Mesenchymal stem cell (in vitro differentiated cells and primary cell): ENCODE measurements at regions not wholly inside any gene's neighbourhood (a gene's known extent, or its start where the extent isn't known, plus 50 kb on each side); places are given as distances from the start of the nearest gene placed in this dataset.
A peak's percentile ranks its signal among the peaks of the same experiment; 100 is the strongest.

Source experiments
- DNase-seq: peaks from one replicate; pipeline ENCODE4 v3.0.0-alpha.2; 2013
- H2AFZ ChIP-seq: one replicate; pipeline ENCODE4 v1.6.1; 2013; ENCODE audit warnings: low read depth, mild to moderate bottlenecking, control low read depth, inconsistent platforms, low read length, moderate library complexity
- H2AK5ac ChIP-seq: 2 replicates; pipeline ENCODE4 v1.6.1; 2013; ENCODE audit warnings: low read length, moderate library complexity, mild to moderate bottlenecking, inconsistent platforms; ENCODE audit not compliant: severe bottlenecking
- H2BK120ac ChIP-seq: one replicate; pipeline ENCODE4 v1.6.1; 2013; ENCODE audit warnings: low read depth, mild to moderate bottlenecking, inconsistent platforms, low read length, moderate library complexity
- H2BK12ac ChIP-seq, 2 experiments: one replicate each; pipeline ENCODE4 v1.6.1; 2013; ENCODE audit warnings: inconsistent platforms in 2 of 2, low read length in 2 of 2, mild to moderate bottlenecking in 2 of 2, moderate library complexity in 2 of 2, control low read depth in 1 of 2
- H2BK15ac ChIP-seq: one replicate; pipeline ENCODE4 v1.6.1; 2013; ENCODE audit warnings: mild to moderate bottlenecking, low read depth, inconsistent platforms; ENCODE audit not compliant: poor library complexity, severe bottlenecking
- H2BK5ac ChIP-seq: 2 replicates; pipeline ENCODE4 v1.6.1; 2013; ENCODE audit warnings: low read depth, mild to moderate bottlenecking, low read length, control low read depth, inconsistent platforms; ENCODE audit not compliant: poor library complexity, severe bottlenecking
- H3K14ac ChIP-seq, 2 experiments: one replicate each; pipeline ENCODE4 v1.6.1; 2013; ENCODE audit warnings: inconsistent platforms in 2 of 2, low read length in 2 of 2, control low read depth in 1 of 2, mild to moderate bottlenecking in 1 of 2, moderate library complexity in 1 of 2
- H3K18ac ChIP-seq, 2 experiments: one replicate each; pipeline ENCODE4 v1.6.1; 2013; ENCODE audit warnings: inconsistent platforms in 2 of 2, low read length in 2 of 2, control low read depth in 1 of 2, low read depth in 1 of 2, mild to moderate bottlenecking in 1 of 2
- H3K23ac ChIP-seq, 2 experiments: one replicate each; pipeline ENCODE4 v1.6.1; 2013; ENCODE audit warnings: inconsistent platforms in 2 of 2, low read length in 2 of 2, mild to moderate bottlenecking in 2 of 2, moderate library complexity in 2 of 2, control low read depth in 1 of 2
- H3K27ac ChIP-seq: 2 replicates; pipeline ENCODE4 v1.5.1; 2013; ENCODE audit warnings: mild to moderate bottlenecking, moderate library complexity, low read length, control low read depth, inconsistent platforms; ENCODE audit not compliant: poor library complexity, severe bottlenecking
- H3K27me3 ChIP-seq, 2 experiments: 2 replicates each; pipeline versions ENCODE4 v1.6.1 to v1.7.0; 2013; ENCODE audit warnings: low read length in 2 of 2, mild to moderate bottlenecking in 2 of 2, moderate library complexity in 2 of 2, control low read depth in 1 of 2, inconsistent platforms in 1 of 2; ENCODE audit not compliant: control insufficient read depth in 1 of 2, insufficient read depth in 1 of 2
- H3K36me3 ChIP-seq, 2 experiments: 2 replicates each; pipeline versions ENCODE4 v1.6.1 to v1.7.0; 2013; ENCODE audit warnings: low read length in 2 of 2, control low read depth in 1 of 2, inconsistent platforms in 1 of 2, low read depth in 1 of 2, mild to moderate bottlenecking in 1 of 2; ENCODE audit not compliant: insufficient read depth in 2 of 2, control insufficient read depth in 1 of 2
- H3K4ac ChIP-seq, 2 experiments: one replicate each; pipeline ENCODE4 v1.6.1; 2013; ENCODE audit warnings: inconsistent platforms in 2 of 2, low read length in 2 of 2, mild to moderate bottlenecking in 2 of 2, moderate library complexity in 2 of 2, control low read depth in 1 of 2, low read depth in 1 of 2
- H3K4me1 ChIP-seq: 2 replicates; pipeline ENCODE4 v1.6.1; 2013; ENCODE audit warnings: low read depth, low read length, control low read depth; ENCODE audit not compliant: control insufficient read depth, insufficient read depth
- H3K4me2 ChIP-seq: 2 replicates; pipeline ENCODE4 v1.6.1; 2013; ENCODE audit warnings: low read length, mild to moderate bottlenecking, inconsistent platforms; ENCODE audit not compliant: poor library complexity, severe bottlenecking
- H3K4me3 ChIP-seq, 2 experiments: 2 replicates each; pipeline versions ENCODE4 v1.5.1 to v1.7.0; 2013; ENCODE audit warnings: low read length in 2 of 2, mild to moderate bottlenecking in 2 of 2, control low read depth in 1 of 2, low read depth in 1 of 2; ENCODE audit not compliant: insufficient read depth in 1 of 2
- H3K79me1 ChIP-seq: replicated peaks from 2 replicates; pipeline ENCODE4 v1.6.1; 2013; ENCODE audit warnings: mild to moderate bottlenecking, control low read depth, low read length, inconsistent platforms; ENCODE audit not compliant: poor library complexity, severe bottlenecking
- H3K9ac ChIP-seq: 2 replicates; pipeline ENCODE4 v1.7.0; 2013; ENCODE audit warnings: mild to moderate bottlenecking, low read length, moderate library complexity
- H3K9me3 ChIP-seq: 2 replicates; pipeline ENCODE4 v1.7.0; 2013; ENCODE audit warnings: mild to moderate bottlenecking, low read length; ENCODE audit not compliant: control insufficient read depth
- H4K8ac ChIP-seq: one replicate; pipeline ENCODE4 v1.6.1; 2013; ENCODE audit warnings: inconsistent platforms, mild to moderate bottlenecking, low read length, moderate library complexity
- H4K91ac ChIP-seq: one replicate; pipeline ENCODE4 v1.6.1; 2013; ENCODE audit warnings: mild to moderate bottlenecking, low read length, inconsistent platforms
- WGBS: methylation state at CpG from one replicate; pipeline ENCODE4 v1.1.7; 2013; ENCODE audit warnings: mixed read lengths; 5-methylcytosine and 5-hydroxymethylcytosine counted together

DNA sequence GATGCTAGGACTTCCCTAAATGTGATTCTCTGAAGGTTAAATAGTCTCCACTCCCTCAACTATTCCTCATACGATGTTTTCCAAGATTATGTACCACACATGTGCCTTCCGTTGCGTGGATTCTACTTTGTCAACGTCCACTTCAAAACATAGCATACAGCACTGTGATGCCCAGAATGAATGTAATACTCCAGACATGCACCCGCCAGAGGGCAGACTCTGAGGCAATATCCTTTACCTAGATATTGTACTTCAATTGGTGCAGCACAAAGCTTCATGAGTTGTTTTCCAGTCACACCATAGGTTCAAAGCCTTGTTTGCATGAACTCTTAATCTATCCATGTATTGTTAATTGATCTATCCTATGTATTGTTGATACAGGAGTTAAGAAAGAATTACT is 201.0 kb upstream of the NABP1 start:
- Histone ChIP-seq H2BK12ac (no peak overlapping the region), H4K91ac (no peak overlapping the region), H2BK15ac (no peak overlapping the region), H2AFZ (no peak overlapping the region), H2BK5ac (no peak overlapping the region), H3K4me3 (no peak overlapping the region), H2BK120ac (no peak overlapping the region), H3K23ac (no peak overlapping the region), H3K9ac (no peak overlapping the region), H3K36me3 (no peaks in the 10 kb centered on the region), H3K9me3 (peaks cover 19% of the 10 kb centered on the region), H3K4ac (no peak overlapping the region), H3K27me3 (no peaks in the 10 kb centered on the region), H3K79me1 (no peaks in the 10 kb centered on the region), H4K8ac (no peak overlapping the region), H3K27ac (no peak overlapping the region), H3K18ac (no peak overlapping the region), H2AK5ac (no peak overlapping the region), H3K4me2 (no peak overlapping the region), H3K14ac (no peak overlapping the region), H3K4me1 (no peaks in the 10 kb centered on the region)
- WGBS, result 98% methylated on average over 5 of the region's 5 CpGs
- no peak for DNase-seq

DNA sequence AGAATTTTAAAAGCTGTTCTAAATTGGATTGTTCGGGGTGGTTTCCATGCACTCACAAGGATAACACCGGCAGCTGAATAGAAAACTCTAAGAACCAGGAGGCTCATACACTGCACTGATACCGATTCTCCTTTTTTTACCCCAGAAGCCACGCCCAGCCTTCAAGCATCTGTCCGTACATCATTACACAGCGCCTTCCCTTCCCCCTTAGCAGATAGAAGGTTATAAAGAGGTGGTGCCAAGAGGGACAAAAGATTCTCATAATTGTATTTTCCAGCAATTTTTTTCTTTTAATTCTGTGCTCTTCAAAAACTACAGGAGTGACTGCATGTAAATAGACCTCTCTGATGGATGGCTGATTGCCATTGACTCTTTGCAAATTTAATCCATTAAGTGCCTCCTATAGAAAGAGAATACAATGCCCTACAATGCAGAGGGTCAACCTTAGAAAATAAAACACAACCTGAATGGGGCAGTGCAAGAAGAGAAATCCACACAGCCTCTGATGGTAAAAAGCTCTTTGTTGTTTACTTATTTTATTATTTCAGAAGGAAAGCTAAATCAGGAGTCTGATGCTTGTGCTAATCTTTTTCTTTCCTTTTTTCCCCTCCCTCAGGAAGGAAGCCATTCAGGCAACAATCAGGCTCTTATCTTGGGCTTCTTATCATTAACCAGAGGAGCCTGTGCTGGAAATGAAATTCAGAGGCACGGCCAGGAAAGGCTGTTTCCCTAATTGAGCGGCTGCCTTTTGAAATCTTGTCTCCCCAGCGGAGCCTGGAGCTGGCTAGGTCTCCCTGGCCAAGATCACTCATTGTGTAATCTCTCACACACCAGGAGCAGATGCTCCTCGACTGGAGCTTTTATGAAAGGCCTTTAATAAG is 198.9 kb upstream of the NABP1 start:
- no peak overlapping the region for H3K4me2 ChIP-seq
- H3K18ac ChIP-seq, result peak overlapping the region in 1 of 2 experiments; percentile 8
- no peaks in the 10 kb centered on the region for H3K36me3 ChIP-seq
- H3K27ac ChIP-seq, result no peak overlapping the region
- no peak for DNase-seq
- H3K9ac ChIP-seq, result peak overlapping the region; percentile 40
- no peaks in the 10 kb centered on the region for H3K4me1 ChIP-seq
- H2BK120ac ChIP-seq, result no peak overlapping the region
- peak overlapping the region in 1 of 2 experiments; percentile 37 for H2BK12ac ChIP-seq
- no peak overlapping the region for H2AFZ ChIP-seq
- H3K14ac ChIP-seq, result no peak overlapping the region
- no peak overlapping the region for H3K23ac ChIP-seq
- H3K4ac ChIP-seq, result no peak overlapping the region
- no peak overlapping the region for H2BK5ac ChIP-seq
- no peak overlapping the region for H2AK5ac ChIP-seq
- WGBS, result 29% methylated on average over 6 of the region's 10 CpGs
- H4K91ac ChIP-seq, result no peak overlapping the region
- H2BK15ac ChIP-seq, result no peak overlapping the region
- H4K8ac ChIP-seq, result no peak overlapping the region
- H3K27me3 ChIP-seq, result no peaks in the 10 kb centered on the region
- no peak overlapping the region for H3K4me3 ChIP-seq
- peaks cover 39% of the 10 kb centered on the region for H3K9me3 ChIP-seq
- H3K79me1 ChIP-seq, result no peaks in the 10 kb centered on the region

DNA sequence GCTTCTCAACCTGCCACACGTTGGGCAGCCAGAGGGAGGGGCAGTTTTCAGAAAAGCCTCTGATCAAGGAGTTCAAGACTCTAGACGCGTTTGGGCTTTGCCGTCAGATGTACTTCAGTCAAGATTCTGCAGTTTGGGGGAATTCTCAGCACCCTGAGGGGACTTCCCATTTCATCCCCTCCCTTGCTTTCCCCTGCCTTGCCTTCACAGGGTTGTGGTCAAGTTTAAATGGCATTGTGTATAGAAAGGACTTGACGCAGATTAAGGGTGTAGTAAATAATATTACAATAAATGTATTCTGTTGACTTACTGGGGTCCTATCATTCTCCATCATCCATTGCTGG is 198.3 kb upstream of the NABP1 start:
- peak overlapping the region in 1 of 2 experiments; percentile 8 for H3K18ac ChIP-seq
- H3K4me2 ChIP-seq, result no peak overlapping the region
- H4K91ac ChIP-seq, result no peak overlapping the region
- H2BK5ac ChIP-seq, result no peak overlapping the region
- H2AFZ ChIP-seq, result no peak overlapping the region
- no peak overlapping the region for H3K4me3 ChIP-seq
- no peak overlapping the region for H3K23ac ChIP-seq
- peak; percentile 53 for DNase-seq
- no peaks in the 10 kb centered on the region for H3K27me3 ChIP-seq
- H2AK5ac ChIP-seq, result no peak overlapping the region
- peak overlapping the region; percentile 40 for H3K9ac ChIP-seq
- H3K14ac ChIP-seq, result no peak overlapping the region
- H2BK120ac ChIP-seq, result no peak overlapping the region
- H3K36me3 ChIP-seq, result no peaks in the 10 kb centered on the region
- H3K4ac ChIP-seq, result no peak overlapping the region
- no peak overlapping the region for H2BK15ac ChIP-seq
- H3K4me1 ChIP-seq, result no peaks in the 10 kb centered on the region
- 33% methylated on average over 4 of the region's 5 CpGs for WGBS
- no peak overlapping the region for H4K8ac ChIP-seq
- H3K9me3 ChIP-seq, result peaks cover 39% of the 10 kb centered on the region
- H3K27ac ChIP-seq, result no peak overlapping the region
- no peaks in the 10 kb centered on the region for H3K79me1 ChIP-seq
- peak overlapping the region in 1 of 2 experiments; percentile 37 for H2BK12ac ChIP-seq

DNA sequence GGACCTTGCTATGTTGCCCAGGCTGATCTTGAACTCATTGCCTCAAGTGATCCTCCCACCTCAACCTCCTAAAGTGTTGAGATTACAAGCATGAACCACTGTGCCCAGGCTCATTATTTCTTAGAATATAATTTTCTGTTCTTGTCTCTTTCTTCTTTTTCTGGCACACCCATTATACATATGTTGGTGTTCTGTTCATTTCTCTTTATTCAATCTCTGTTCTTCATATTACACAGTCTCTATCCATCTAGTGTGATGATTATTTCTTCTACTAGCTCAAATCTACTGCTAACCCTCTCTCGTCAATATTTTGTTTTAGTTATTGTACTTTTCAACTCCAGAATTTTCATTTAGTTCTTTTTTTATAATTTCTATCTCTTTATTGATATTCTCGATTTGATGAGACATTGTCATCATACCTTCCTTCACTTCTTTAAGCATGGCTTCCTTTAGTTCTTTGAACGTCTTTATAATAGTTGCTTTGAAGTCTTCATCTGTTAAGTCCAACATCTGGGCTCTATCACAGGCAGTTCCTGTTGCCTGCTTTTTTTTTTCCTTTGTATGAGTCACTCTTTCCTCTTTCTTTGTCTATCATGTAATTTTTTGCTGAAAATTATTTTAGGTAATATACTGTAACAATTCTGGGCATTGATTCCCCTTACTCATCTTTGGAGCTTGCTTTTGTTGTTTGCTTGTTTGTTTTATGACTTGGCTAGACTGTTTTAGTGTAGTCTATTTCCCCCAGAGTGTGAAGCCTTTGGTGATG is 196.4 kb upstream of the NABP1 start:
- Histone ChIP-seq H3K18ac (no peak overlapping the region), H3K4me3 (no peak overlapping the region), H4K91ac (no peak overlapping the region), H3K23ac (no peak overlapping the region), H4K8ac (no peak overlapping the region), H3K27me3 (no peaks in the 10 kb centered on the region), H3K4ac (no peak overlapping the region), H2BK12ac (no peak overlapping the region), H3K14ac (no peak overlapping the region), H2AFZ (no peak overlapping the region), H3K4me1 (peaks cover 2% of the 10 kb centered on the region), H3K9ac (no peak overlapping the region), H3K9me3 (peaks cover 39% of the 10 kb centered on the region), H2BK5ac (no peak overlapping the region), H2BK15ac (no peak overlapping the region), H3K79me1 (no peaks in the 10 kb centered on the region), H3K27ac (no peak overlapping the region), H3K4me2 (no peak overlapping the region), H2AK5ac (no peak overlapping the region), H2BK120ac (no peak overlapping the region), H3K36me3 (no peaks in the 10 kb centered on the region)
- peak; percentile 13 for DNase-seq
- WGBS, result 85% methylated on average over 2 of the region's 3 CpGs
